ENCODE measurements at regions not wholly inside any gene's neighbourhood (a gene's known extent, or its start where the extent isn't known, plus 50 kb on each side); places are given as distances from the start of the nearest gene placed in this dataset.

GRCh38 chr11:11082646-11083045, 224.8 kb upstream of the ZBED5 start:
- H3K9me3 Mint-ChIP-seq = no peaks in the 10 kb centered on the region
- H3K4me1 Mint-ChIP-seq (ENCODE audit: low read depth) = no peaks in the 10 kb centered on the region
- Histone ChIP-seq H3K27me3 (ENCODE audit: control insufficient read depth in 1 of 2, insufficient read depth in 2 of 2, low read length in 2 of 2) (no peaks in the 10 kb centered on the region), H3K4me1 (ENCODE audit: insufficient read depth, low read length) (no peaks in the 10 kb centered on the region), H3K36me3 (ENCODE audit: insufficient read depth, low read length) (no peaks in the 10 kb centered on the region), H3K4me3 (ENCODE audit: low read length) (no peak overlapping the region), H3K27ac (ENCODE audit: low read depth in 1 of 2, low read length in 2 of 2) (no peak overlapping the region), H3K9me3 (ENCODE audit: control insufficient read depth in 1 of 2, insufficient read depth in 1 of 2, low read length in 2 of 2) (no peaks in the 10 kb centered on the region)
- CTCF ChIA-PET = no interaction called here
- ATAC-seq (ENCODE audit: poor library complexity) (no peak), DNase-seq (no peak)
- H3K27me3 Mint-ChIP-seq = no peaks in the 10 kb centered on the region
- TF ChIP-seq CTCF (IDR thresholded peaks at IDR 0.05) = no peak
- no peak overlapping the region for H3K4me3 Mint-ChIP-seq
- no peaks in the 10 kb centered on the region for H3K36me3 Mint-ChIP-seq (ENCODE audit: low read depth)
- H3K27ac Mint-ChIP-seq = no peak overlapping the region
- POLR2A ChIA-PET = no interaction called here
- intact Hi-C loops (cut with DNase I, micrococcal nuclease) = no loop called here

- Histone ChIP-seq H3K4me3 (ENCODE audit: low read length) (no peak overlapping the region), H3K9me3 (ENCODE audit: control insufficient read depth in 1 of 2, insufficient read depth in 1 of 2, low read length in 2 of 2) (no peaks in the 10 kb centered on the region), H3K36me3 (ENCODE audit: insufficient read depth, low read length) (no peaks in the 10 kb centered on the region), H3K4me1 (ENCODE audit: insufficient read depth, low read length) (peaks cover 4% of the 10 kb centered on the region), H3K27me3 (ENCODE audit: control insufficient read depth in 1 of 2, insufficient read depth in 2 of 2, low read length in 2 of 2) (no peaks in the 10 kb centered on the region), H3K27ac (ENCODE audit: low read depth in 1 of 2, low read length in 2 of 2) (no peak overlapping the region)
- Mint-ChIP-seq H3K9me3 (no peaks in the 10 kb centered on the region), H3K4me1 (ENCODE audit: low read depth) (peaks cover 7% of the 10 kb centered on the region), H3K36me3 (ENCODE audit: low read depth) (no peaks in the 10 kb centered on the region), H3K27ac (no peak overlapping the region), H3K4me3 (no peak overlapping the region), H3K27me3 (no peaks in the 10 kb centered on the region)
- POLR2A ChIA-PET = no interaction called here
- CTCF ChIA-PET = interaction anchor here (1.1 kb wide), 1 partner anchor 21 kb away, joined by 3 read pairs; no protein-coding TSS in a partner anchor
- intact Hi-C loops (cut with DNase I, micrococcal nuclease) = no loop called here
- DNase-seq (no peak), ATAC-seq (ENCODE audit: poor library complexity) (no peak)
- no peak for TF ChIP-seq CTCF (IDR thresholded peaks at IDR 0.05)
Observed at GRCh38 chr11:11081776-11082175, 223.9 kb upstream of the ZBED5 start.

GRCh38 chr11:11081288-11081687, 223.4 kb upstream of the ZBED5 start:
- intact Hi-C loops (cut with DNase I, micrococcal nuclease) = no loop called here
- H3K4me3 ChIP-seq (ENCODE audit: low read length) = no peak overlapping the region
- H3K27ac ChIP-seq (ENCODE audit: low read depth in 1 of 2, low read length in 2 of 2) = no peak overlapping the region
- H3K9me3 ChIP-seq (ENCODE audit: control insufficient read depth in 1 of 2, insufficient read depth in 1 of 2, low read length in 2 of 2) = no peaks in the 10 kb centered on the region
- no peaks in the 10 kb centered on the region for H3K36me3 Mint-ChIP-seq (ENCODE audit: low read depth)
- no peak for ATAC-seq (ENCODE audit: poor library complexity)
- H3K27me3 ChIP-seq (ENCODE audit: control insufficient read depth in 1 of 2, insufficient read depth in 2 of 2, low read length in 2 of 2) = no peaks in the 10 kb centered on the region
- ChIA-PET CTCF (interaction anchor here (1.1 kb wide), 1 partner anchor 21 kb away, joined by 3 read pairs; no protein-coding TSS in a partner anchor), POLR2A (no interaction called here)
- no peaks in the 10 kb centered on the region for H3K9me3 Mint-ChIP-seq
- no peak overlapping the region for H3K4me3 Mint-ChIP-seq
- DNase-seq = no peak
- peaks cover 4% of the 10 kb centered on the region for H3K4me1 ChIP-seq (ENCODE audit: insufficient read depth, low read length)
- TF ChIP-seq CTCF (IDR thresholded peaks at IDR 0.05) = no peak
- H3K27me3 Mint-ChIP-seq = no peaks in the 10 kb centered on the region
- H3K36me3 ChIP-seq (ENCODE audit: insufficient read depth, low read length) = no peaks in the 10 kb centered on the region
- peaks cover 12% of the 10 kb centered on the region for H3K4me1 Mint-ChIP-seq (ENCODE audit: low read depth)
- no peak overlapping the region for H3K27ac Mint-ChIP-seq
